HepG2 (cell line): ENCODE measurements at regions not wholly inside any gene's neighbourhood (a gene's known extent, or its start where the extent isn't known, plus 50 kb on each side); places are given as distances from the start of the nearest gene placed in this dataset.

Experiments
- JUND ChIP-seq: sonication (generic); formaldehyde crosslinking; IDR thresholded peaks from 2 replicates; pipeline ENCODE4 v1.8.0; 2022; ENCODE audit warnings: mild to moderate bottlenecking, missing genetic modification reagents
- KDM1A ChIP-seq: IDR thresholded peaks from 2 replicates; pipeline ENCODE4 v1.6.1; 2016; ENCODE audit warnings: missing compliant biosample characterization
- MTA3 ChIP-seq: sonication (generic); formaldehyde crosslinking; IDR thresholded peaks from 2 replicates; pipeline ENCODE4 v1.4.0; 2020; ENCODE audit warnings: missing genetic modification reagents
- ZNF580 ChIP-seq: IDR thresholded peaks from 2 replicates; pipeline ENCODE4 v1.6.1; 2016; ENCODE audit warnings: low read depth, borderline replicate concordance

DNA sequence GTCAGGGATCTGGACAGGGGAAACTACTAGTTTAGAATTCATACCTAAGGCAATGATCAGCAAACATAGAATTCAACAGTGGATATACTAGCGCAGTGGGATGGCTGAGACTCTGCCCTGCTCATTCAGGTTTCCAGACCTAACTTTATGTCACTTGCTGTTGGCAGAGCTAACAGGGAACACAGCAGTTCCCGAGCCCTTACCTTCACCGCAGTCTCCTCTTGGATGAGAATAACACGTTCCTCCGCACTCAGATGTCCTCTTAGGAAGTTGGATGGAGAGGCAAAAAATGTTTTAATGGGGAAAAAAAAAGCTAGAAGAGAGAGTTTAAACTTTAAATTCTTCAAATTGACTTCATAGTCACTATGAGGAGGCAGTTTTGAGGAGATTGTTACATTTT, 159.7 kb upstream of the FREM2 start:
- TF ChIP-seq MTA3 (CRISPR knock-in tag) (no peak), ZNF580 (no peak), KDM1A (no peak), JUND (CRISPR knock-in tag) (no peak)
